HG03442 (cell line): ENCODE measurements at regions not wholly inside any gene's neighbourhood (a gene's known extent, or its start where the extent isn't known, plus 50 kb on each side); places are given as distances from the start of the nearest gene placed in this dataset.

Experiments
- ATAC-seq: cut with Tn5 transposase; IDR thresholded peaks from one replicate; pipeline ENCODE4 v1.9.1; 2021; ENCODE audit warnings: mild to moderate bottlenecking, moderate library complexity; ENCODE audit not compliant: unreplicated experiment

GRCh38 chr3:110375751-110376518 is 695.7 kb upstream of the NECTIN3 start:
- no peak for ATAC-seq

DNA sequence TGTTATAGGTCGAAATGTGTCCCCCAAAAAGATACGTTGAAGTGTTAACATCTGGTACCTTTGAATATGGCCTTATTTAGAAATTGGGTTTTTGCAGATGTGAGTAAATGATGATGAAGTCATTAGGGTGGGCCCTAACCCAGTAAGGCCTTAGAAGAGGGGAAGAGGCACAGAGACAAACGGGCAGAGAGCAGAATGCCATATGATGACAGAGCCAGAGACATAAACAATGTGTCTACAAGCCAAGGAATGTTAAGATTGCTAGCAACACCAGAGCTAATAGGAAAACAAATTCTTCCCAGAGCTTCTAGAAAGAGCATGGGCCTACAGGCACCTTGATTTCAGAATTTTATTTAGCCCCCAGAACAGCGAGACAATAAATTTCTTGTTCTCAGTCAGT is 693.1 kb upstream of the NECTIN3 start:
- ATAC-seq, result no peak

DNA sequence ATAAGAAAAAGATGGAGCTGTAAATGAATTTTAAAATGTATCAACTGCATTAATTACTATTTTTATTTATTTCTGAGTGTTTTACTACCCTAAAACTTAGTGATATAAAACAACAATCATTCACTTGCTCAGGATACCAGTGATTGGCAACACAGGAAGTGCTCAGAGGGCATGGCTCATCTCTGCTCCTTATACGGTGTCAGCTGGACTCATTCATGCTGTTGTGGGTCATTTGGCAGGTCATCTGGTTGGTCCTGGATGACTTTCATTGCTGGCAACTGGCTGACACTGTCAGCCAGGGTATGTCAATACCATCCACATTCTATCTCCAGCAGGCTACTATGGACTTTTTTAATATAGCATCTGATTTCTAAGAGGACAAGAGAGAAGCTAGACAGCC is 689.6 kb upstream of the NECTIN3 start:
- ATAC-seq, result no peak

- ATAC-seq, result no peak
These were observed 688.3 kb upstream of the NECTIN3 start for GRCh38 chr3:110383356-110383755.

DNA sequence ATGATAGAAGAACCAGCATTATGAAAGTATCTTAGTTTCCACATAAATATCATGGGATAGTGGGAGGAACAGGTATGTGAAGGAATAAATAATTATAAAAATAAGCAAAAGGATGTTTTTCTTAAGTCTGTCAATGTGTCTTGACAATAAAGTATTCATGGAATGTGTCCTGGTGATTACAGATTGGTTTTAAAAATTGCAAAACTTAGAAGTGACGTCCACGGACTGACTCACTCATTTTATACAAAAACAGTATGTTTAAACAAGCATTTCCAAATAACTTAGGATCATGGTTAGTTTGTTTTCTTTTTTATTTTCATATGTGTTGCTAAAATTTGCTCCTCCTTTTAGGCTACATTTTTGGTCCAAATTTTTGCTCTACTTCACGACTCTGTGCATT is 687.0 kb upstream of the NECTIN3 start:
- ATAC-seq, result no peak

DNA sequence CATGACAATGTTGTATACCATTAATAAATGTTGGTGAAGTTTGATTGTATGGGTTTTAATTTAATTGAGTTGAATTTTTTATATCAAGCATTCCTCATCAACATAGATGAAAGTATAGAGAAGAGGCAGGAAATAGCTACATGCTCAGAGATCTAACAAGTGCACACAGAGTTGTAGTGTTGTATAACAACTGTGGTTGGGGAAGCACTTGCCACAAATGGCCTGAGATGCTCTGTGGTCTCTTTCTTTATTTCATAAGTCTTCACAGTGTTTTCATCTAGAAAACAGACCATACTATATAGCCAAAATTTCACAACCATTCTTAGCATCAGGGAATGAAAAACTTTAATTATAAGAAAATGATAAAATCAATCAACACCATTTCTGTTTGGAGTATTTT is 682.6 kb upstream of the NECTIN3 start:
- no peak for ATAC-seq

DNA sequence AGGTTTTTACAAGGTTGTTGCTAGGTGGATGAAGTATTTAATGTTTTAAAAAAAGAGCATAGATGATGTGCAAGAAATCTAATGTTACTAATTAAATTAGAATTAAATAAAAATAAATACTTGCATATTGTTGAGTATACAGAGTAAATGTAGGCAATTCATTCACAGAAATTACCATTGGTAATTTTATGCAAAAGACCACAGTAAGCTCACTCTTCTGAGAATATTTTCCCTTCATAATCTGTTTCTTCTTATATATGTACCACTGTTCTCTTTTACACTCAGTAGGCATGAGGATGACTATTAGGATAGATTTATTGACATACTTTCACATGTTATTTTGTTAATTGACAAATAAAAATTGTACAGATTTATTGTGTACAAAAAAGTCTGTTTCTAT is 681.2 kb upstream of the NECTIN3 start:
- no peak for ATAC-seq

- ATAC-seq, result no peak
These were observed 680.6 kb upstream of the NECTIN3 start for GRCh38 chr3:110391042-110391441.

- ATAC-seq, result no peak
These were observed 679.8 kb upstream of the NECTIN3 start for GRCh38 chr3:110391640-110392395.

GRCh38 chr3:110393941-110394340 is 677.7 kb upstream of the NECTIN3 start:
- ATAC-seq, result no peak

- no peak for ATAC-seq
These were observed 674.5 kb upstream of the NECTIN3 start for GRCh38 chr3:110397115-110397514.

DNA sequence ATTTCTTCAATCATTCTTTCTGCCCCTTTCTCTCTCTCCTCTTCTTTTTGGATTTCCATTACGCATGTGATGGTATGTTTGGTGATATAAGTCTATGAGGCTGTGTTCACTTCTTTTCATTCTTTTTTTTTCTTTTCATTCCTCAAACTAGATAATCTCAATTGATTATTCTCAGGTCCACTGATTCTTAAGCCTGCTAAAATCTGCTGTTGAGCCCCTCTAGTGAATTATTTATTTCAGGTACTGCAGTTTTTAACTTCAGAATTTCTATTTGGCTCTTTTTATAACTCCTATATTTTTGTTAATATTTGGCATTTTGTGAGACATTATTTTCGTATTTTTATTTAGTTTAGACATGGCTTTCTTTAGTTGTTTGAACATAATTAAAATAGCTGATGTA is 671.3 kb upstream of the NECTIN3 start:
- ATAC-seq, result no peak

- no peak for ATAC-seq
These were observed 665.6 kb upstream of the NECTIN3 start for GRCh38 chr3:110405830-110406585.

- no peak for ATAC-seq
These were observed 658.4 kb upstream of the NECTIN3 start for GRCh38 chr3:110413266-110413665.

- no peak for ATAC-seq
These were observed 657.5 kb upstream of the NECTIN3 start for GRCh38 chr3:110413807-110414748.

DNA sequence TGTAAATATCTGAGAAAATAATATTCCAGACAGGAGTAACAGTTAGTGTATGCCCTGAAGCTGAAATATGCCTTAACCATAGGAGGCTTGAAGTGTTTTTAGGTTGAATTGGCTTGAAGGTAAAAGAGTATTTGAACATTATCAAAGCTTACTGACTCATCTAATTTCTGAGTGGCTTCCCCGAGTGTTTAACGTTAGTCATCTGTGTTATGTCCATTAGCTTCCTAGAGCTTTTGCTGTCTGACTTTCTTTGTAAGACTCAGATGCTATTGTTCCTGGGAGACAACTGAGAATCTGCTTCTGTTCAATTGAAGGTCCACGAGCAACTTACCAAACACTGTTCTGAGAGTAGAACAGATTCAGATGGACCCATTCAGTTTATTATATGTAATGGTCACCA is 656.8 kb upstream of the NECTIN3 start:
- no peak for ATAC-seq

GRCh38 chr3:110419096-110419495 is 652.5 kb upstream of the NECTIN3 start:
- no peak for ATAC-seq

- no peak for ATAC-seq
These were observed 652.0 kb upstream of the NECTIN3 start for GRCh38 chr3:110419601-110420000.

GRCh38 chr3:110420158-110420641 is 651.4 kb upstream of the NECTIN3 start:
- no peak for ATAC-seq

DNA sequence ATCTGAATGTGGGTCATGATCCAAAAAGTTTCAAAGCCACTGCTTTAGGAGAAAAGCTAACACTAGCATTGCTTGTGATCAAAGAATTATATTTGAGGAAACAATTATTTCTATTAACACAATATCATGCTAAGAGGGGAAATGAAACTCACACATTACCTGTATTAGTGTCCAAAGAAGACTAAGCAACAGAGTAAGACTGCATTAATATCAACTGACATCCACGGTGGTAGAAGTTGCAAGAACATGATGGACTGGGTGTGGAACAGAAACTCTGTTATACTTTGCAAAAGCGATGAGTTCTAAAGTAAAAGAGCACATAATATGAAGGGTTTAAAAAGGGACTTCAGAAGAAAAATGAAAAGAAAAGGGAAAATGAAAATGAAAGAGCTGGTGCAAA is 648.3 kb upstream of the NECTIN3 start:
- ATAC-seq, result no peak
